ENCODE measurements at regions not wholly inside any gene's neighbourhood (a gene's known extent, or its start where the extent isn't known, plus 50 kb on each side); places are given as distances from the start of the nearest gene placed in this dataset.

GRCh38 chr2:211161236-211161635, 604.8 kb downstream of the CPS1 start:
- TF ChIP-seq GATA2 (IDR thresholded peaks at IDR 0.05; ENCODE audit: low read depth, low read length) (no peak), GATA3 (IDR thresholded peaks at IDR 0.05; ENCODE audit: low read depth, low read length) (no peak)
